ENCODE measurements at regions not wholly inside any gene's neighbourhood (a gene's known extent, or its start where the extent isn't known, plus 50 kb on each side); places are given as distances from the start of the nearest gene placed in this dataset.

DNA sequence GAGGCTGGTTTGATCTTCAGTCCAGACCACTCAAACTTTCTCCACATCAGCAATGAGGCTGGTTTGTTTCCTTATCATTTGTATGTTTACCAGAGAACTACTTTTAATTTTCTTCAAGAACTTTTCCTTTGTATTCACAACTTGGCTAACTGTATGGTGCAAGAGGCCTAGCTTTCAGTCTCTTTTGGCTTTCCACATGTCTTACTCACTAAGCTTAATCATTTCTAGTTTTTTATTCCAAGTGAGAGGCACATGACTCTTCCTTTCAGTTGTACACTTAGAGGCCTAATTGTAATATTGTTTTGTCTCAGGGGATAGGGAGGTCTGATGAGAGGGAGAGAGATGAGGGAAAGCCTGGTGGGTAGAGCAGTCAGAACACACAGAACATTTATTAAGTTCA, 554.0 kb upstream of the ARRDC3 start:
- TF ChIP-seq, protein P1, sequence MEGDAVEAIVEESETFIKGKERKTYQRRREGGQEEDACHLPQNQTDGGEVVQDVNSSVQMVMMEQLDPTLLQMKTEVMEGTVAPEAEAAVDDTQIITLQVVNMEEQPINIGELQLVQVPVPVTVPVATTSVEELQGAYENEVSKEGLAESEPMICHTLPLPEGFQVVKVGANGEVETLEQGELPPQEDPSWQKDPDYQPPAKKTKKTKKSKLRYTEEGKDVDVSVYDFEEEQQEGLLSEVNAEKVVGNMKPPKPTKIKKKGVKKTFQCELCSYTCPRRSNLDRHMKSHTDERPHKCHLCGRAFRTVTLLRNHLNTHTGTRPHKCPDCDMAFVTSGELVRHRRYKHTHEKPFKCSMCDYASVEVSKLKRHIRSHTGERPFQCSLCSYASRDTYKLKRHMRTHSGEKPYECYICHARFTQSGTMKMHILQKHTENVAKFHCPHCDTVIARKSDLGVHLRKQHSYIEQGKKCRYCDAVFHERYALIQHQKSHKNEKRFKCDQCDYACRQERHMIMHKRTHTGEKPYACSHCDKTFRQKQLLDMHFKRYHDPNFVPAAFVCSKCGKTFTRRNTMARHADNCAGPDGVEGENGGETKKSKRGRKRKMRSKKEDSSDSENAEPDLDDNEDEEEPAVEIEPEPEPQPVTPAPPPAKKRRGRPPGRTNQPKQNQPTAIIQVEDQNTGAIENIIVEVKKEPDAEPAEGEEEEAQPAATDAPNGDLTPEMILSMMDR (IDR thresholded peaks at IDR 0.05) = no peak
- no peak for TF ChIP-seq EZH2 (IDR thresholded peaks at IDR 0.05; ENCODE audit: borderline replicate concordance, insufficient read depth, low read depth, low read length, poor library complexity, severe bottlenecking)

All from B cell (primary cell).